ENCODE measurements at regions not wholly inside any gene's neighbourhood (a gene's known extent, or its start where the extent isn't known, plus 50 kb on each side); places are given as distances from the start of the nearest gene placed in this dataset.

DNA sequence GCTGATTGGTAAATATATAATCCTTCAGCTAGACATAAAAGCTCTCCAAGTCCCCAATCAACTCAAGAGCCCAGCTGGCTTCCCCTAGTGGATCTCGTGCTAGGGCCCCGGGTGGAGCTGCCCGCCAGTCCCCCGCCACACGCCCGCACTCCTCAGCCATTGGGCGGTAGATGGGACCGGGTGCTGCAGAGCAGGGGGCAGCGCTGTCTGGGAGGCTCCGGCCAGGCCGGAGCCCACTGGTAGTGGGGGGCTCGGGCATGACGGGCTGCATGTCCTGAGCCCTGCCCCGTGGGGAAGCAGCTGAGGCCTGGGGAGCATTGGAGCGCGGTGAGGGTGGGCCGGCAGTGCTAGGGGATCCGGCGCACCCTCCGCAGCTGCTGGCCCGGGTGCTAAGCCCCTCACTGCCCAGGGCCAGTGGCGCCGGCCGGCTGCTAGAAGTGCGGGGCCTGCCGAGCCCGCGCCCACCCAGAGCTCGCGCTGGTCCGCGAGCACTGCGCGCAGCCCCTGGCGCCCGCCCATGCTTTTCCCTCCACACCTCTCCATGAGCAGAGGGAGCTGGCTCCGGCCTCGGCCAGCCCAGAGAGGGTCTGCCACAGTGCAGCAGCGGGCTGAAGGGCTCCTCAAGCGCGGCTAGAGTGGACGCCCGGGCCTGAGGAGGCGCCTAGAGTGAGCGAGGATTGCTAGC, 1680.6 kb upstream of the RAG2 start:
- TF ChIP-seq, protein P1, sequence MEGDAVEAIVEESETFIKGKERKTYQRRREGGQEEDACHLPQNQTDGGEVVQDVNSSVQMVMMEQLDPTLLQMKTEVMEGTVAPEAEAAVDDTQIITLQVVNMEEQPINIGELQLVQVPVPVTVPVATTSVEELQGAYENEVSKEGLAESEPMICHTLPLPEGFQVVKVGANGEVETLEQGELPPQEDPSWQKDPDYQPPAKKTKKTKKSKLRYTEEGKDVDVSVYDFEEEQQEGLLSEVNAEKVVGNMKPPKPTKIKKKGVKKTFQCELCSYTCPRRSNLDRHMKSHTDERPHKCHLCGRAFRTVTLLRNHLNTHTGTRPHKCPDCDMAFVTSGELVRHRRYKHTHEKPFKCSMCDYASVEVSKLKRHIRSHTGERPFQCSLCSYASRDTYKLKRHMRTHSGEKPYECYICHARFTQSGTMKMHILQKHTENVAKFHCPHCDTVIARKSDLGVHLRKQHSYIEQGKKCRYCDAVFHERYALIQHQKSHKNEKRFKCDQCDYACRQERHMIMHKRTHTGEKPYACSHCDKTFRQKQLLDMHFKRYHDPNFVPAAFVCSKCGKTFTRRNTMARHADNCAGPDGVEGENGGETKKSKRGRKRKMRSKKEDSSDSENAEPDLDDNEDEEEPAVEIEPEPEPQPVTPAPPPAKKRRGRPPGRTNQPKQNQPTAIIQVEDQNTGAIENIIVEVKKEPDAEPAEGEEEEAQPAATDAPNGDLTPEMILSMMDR (IDR thresholded peaks at IDR 0.05): no peak
- TF ChIP-seq POLR2A (IDR thresholded peaks at IDR 0.05): no peak
